ENCODE measurements at regions not wholly inside any gene's neighbourhood (a gene's known extent, or its start where the extent isn't known, plus 50 kb on each side); places are given as distances from the start of the nearest gene placed in this dataset.

DNA sequence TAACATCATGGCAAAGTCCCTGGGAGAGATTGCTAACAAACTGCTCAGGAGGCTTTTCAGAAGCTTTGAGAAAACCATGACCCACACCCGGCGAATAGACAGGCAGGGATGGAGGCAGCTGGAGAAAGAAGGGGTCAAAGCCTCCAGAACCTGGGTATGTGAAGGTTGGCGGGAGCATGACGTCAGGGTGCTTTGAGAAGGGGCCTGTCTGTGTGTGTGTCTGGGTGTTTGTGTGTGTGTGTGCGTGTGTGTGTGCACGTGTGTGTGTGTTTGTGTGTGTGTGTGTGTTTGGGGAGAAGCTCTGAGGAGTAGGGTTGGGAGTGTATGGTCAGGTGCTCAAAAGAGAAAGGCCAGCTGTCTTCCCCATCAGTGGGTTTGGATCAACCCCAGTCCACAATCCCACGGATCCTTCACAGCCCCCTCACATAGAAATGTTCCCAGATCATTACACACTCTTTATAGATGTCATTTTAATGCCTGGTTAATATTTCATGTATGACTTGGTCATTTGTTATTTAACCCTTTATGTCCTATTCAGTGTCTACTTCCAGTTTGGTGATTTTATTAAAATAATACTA lies 254.1 kb upstream of the SMIM21 start:
- no peak for TF ChIP-seq CTCF (IDR thresholded peaks at IDR 0.05; ENCODE audit: borderline replicate concordance, insufficient read depth, low read depth, low read length)

GRCh38 chr18:75679331-75679730 lies 251.8 kb upstream of the SMIM21 start:
- TF ChIP-seq CTCF (IDR thresholded peaks at IDR 0.05; ENCODE audit: borderline replicate concordance, insufficient read depth, low read depth, low read length), result no peak
- H3K4me3 ChIP-seq (ENCODE audit: low read depth, low read length), result no peak overlapping the region

More for the DNA sequence above, 254.1 kb upstream of the SMIM21 start:
- H3K4me3 ChIP-seq (ENCODE audit: low read depth, low read length), result no peak overlapping the region

- no peak for TF ChIP-seq CTCF (IDR thresholded peaks at IDR 0.05; ENCODE audit: borderline replicate concordance, insufficient read depth, low read depth, low read length)
- H3K4me3 ChIP-seq (ENCODE audit: low read depth, low read length), result no peak overlapping the region
Observed at GRCh38 chr18:75678627-75679026, 251.1 kb upstream of the SMIM21 start.

DNA sequence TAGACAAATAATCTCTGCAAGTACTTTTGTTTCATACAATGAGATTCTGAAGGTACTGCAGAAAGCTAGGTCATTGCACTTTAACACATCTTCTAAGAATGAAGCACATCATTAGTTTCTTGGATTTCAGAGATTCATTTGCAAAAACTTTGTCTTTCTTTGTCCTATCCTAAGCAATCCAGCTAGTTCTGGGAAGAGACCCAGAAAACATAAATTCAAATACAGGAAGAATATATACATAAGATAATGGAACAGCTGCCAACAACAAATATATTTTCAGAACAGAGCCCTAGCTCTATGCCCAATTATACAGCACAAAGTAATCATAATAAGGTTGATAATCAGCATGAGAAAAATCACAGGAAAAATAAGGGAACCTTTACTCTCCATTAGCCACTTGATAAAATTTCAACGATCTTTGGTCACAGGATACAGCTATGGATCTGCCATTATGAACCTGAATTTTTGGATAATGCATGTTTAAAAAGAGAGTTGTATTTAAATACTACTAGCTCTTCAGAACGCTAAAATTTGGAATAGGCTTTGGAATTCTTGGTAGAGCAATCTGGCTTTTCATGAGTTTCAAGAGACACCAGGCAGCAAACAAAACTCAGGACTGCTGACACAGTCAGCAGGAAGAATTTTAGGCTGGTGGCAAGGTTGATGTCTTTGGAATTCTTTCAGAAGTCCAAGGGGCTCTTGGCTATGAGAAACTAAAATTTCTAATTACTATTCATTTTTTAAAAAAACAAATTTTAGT lies 250.4 kb upstream of the SMIM21 start:
- H3K4me3 ChIP-seq (ENCODE audit: low read depth, low read length), result no peak overlapping the region
- no peak for TF ChIP-seq CTCF (IDR thresholded peaks at IDR 0.05; ENCODE audit: borderline replicate concordance, insufficient read depth, low read depth, low read length)

DNA sequence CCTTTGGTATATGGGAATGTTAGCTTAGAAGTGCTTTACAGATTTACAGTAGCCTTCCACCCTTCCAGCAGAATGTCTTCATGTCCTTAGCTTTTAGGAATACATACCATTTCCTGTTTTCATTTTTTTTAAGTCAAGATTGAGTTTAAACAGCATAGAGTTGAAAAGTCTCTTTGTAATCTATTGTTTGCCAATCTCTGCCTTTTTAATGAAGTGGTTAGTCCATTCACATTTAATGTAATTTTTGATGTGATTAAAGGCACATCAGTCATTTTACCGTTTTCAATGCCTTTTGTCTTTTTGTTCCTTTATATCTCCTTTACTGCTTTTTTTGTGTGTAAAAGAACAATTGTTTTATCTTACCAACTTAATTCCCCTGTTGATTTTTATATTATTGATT lies 233.4 kb upstream of the SMIM21 start:
- no peak for TF ChIP-seq CTCF (IDR thresholded peaks at IDR 0.05; ENCODE audit: borderline replicate concordance, insufficient read depth, low read depth, low read length)
- no peak overlapping the region for H3K4me3 ChIP-seq (ENCODE audit: low read depth, low read length)

- no peak for TF ChIP-seq CTCF (IDR thresholded peaks at IDR 0.05; ENCODE audit: borderline replicate concordance, insufficient read depth, low read depth, low read length)
- H3K4me3 ChIP-seq (ENCODE audit: low read depth, low read length), result no peak overlapping the region
Observed at GRCh38 chr18:75659535-75660023, 232.1 kb upstream of the SMIM21 start.

DNA sequence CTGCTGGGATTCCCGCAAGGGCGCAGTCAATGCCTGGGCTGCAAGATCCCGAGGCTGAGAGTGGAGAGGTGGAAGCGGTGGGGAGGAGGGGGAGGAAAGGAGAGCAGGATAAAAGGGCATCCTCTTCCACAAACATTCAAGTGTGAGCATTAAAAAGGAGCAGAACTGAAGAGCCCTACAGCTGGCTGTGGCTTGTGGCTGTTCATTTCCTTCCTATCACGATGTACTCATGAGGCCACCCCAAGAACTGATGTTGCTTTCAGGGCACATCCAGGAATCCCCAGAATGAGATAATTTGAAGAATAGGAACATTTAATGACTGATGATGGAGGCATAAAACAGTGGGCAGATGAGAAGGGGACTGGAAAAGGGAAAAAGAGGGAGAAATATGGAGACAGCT lies 230.8 kb upstream of the SMIM21 start:
- no peak overlapping the region for H3K4me3 ChIP-seq (ENCODE audit: low read depth, low read length)
- TF ChIP-seq CTCF (IDR thresholded peaks at IDR 0.05; ENCODE audit: borderline replicate concordance, insufficient read depth, low read depth, low read length), result no peak

Data from GM12875 (cell line).